ENCODE measurements at regions not wholly inside any gene's neighbourhood (a gene's known extent, or its start where the extent isn't known, plus 50 kb on each side); places are given as distances from the start of the nearest gene placed in this dataset.

DNA sequence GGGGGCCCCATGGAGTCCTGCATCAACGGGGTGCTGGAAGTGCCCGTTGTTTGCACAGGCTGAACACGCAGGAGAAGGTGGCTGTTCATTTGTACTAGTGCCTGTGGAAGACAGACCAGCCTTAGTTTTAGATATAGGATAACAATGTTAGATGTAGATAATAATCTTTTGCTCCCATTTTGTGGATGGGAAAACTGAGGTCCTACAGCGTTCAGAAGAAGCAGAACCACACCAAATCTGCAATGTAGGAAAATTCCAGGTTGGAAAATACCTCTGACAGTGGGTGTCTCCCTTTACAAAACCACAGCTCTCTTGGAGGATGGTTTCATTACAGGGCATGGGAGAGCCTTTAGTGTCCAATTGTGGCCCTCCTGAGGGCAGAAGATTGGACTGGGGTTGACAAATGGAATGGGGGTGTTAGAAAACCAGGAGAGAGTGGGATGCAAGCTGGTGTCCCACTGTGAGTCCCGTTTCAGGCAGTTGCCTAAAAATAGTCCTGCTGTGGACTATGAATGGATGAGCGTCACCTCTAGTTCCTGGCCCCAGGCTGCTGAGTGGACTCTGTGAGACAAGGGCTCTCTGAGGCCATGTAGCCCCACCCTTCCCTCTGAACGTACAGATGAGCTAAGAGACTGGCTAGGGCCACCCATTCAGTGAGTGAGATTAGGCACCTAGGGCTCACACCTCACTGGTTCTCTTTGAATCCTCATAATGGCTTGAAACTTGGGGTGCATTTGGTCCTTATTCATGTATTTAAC lies 508.8 kb downstream of the MN1 start:
- DNase-seq (ENCODE audit: low spot score) = no peak

- DNase-seq (ENCODE audit: low spot score) = no peak
Measured at GRCh38 chr22:27293721-27294445, 507.7 kb downstream of the MN1 start.

DNA sequence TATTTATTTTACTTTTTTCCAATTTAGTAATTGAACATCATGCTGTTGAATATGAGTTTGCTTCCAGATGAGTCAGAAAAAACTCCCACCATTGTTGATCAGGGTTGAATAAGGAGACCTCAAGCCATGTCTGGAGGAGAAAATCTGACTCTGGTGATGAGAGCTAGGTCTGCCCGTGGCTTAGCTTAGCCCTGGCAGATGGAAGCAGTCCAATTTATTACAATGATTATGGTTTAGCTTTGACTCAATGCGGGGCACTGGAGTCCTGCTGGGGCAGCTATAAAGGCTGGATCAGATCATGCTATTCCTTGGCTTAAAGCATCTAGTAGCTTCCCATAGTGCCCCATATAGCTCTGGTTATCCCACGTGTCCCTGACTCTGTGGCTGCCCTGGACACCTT lies 506.5 kb downstream of the MN1 start:
- DNase-seq (ENCODE audit: low spot score) = no peak

GRCh38 chr22:27295605-27296004 lies 506.0 kb downstream of the MN1 start:
- DNase-seq (ENCODE audit: low spot score) = no peak

DNA sequence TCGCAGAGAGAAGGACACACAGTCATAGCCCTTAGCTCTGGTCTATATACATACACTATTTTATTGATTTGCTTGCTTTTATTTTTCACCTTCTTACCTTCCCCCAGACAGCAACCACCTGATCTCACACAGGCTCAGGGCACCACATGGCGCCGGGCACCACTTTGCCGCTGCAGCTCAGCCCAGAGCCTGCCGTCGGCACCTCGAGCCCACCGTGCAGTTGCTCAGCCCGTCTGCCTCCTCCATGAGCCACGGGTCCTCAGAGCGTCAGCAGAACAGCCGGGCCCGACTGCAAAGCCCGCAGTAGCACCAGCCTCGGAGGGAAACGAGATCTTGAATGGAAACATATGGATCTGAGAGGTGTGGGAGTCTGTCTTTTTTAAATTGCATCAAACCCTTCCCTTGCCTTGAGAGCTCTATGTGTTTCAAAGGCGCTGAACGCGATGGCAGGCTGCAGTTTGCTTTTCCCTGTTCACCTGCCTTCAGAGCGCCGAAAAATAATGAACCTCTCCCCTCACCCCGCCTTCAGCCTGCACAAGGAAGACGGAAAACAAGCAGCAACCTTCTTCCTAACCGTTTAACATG lies 505.4 kb downstream of the MN1 start:
- no peak for DNase-seq (ENCODE audit: low spot score)

DNA sequence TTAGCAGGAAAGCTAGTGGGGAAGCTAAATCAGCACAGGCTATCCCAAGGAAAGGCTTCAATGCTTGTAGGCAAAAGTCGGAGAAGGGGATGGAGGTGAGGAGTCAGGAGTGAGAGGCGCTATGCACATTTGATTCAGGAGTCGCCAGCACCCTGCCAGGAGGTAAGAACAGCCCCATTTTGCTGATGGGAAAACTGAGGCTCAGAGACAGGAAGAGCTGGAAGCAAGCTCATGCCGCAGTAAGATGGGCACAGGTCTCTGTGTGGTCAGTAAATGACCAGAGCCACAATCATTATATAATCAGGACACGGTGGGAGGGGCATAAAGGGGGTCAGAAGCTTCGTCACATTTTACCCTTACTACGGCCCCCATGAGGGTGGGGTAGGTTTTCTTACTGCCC lies 504.4 kb downstream of the MN1 start:
- no peak for DNase-seq (ENCODE audit: low spot score)

- DNase-seq (ENCODE audit: low spot score) = no peak
Measured at GRCh38 chr22:27298332-27298731, 503.2 kb downstream of the MN1 start.

GRCh38 chr22:27298742-27299141 lies 502.8 kb downstream of the MN1 start:
- DNase-seq (ENCODE audit: low spot score) = no peak

DNA sequence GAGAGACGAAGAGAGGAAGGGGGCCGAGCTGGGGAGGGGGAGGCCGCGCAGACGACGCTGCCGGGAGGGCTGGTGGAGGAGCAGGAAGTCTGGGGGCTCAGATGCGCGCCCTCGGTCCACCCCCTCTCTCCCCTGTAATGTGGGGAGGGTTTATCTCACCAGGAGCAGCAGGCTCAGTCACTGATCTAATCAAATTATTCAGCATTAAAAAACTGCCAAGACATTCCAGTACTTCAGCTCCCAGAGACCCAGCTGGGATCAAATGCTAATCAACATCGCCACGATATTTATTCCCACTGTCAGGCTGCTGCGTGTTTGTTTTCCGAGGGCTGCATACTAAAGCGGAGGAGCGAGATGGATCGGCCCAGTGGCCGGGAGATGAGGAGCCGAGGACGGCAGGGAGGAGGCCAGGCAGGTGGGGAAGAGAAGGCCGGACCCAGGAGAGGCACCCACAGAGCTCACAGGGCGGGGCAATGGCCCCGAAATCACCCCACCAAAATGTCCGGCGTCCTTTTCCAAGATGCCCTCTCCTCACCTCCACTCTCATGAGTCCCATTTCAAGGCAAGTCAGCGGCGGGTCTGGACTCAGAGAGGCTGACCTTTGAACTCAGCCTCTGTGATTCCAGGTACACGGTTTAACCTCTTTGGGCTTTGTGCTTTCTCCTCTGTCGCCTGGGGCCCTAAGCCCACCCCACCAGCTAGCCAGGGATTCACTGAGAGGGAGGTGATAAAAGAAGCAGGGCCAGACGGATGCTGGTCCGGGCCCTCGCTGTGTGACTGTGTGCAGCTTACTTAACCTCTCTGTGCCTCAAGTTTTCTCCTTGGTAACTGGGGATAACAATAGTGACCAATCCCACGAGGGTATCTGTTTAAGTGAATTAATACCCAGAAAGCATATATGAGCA lies 502.1 kb downstream of the MN1 start:
- peak; percentile 36 for DNase-seq (ENCODE audit: low spot score)

DNA sequence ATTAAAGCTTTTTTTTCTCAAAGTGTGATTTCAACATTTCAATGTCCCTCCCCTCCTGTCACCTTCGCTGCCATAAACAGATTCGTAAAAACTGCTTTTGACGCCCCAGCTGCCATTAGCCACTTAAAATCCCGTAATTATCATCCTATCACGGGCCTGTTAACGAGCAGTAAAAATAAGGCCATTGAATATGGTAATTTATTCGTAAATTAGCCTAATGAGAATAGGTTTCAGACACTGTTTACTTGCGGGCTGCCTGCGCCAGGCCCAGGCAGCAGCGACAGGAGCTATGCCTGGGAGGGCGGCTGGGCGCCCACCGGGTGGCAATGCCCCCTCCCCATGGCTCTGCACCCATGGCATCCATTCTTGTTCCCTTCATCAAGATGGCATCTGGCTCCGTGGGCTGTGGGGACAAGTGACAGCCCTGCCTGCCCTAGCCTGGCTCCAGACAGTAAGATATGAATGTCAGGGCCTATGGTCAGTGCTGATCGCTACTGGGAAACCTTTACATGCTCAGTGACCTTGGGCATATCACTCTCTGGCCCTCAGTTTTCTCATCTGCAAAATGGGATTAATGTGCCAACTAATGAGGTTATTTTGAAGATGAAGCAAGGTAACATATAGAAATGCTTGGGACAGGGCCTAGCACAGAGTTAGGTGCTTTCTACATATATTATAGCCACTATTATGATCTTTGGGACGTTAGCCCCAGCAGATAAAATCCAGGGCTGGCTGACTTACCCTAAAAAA lies 500.8 kb downstream of the MN1 start:
- no peak for DNase-seq (ENCODE audit: low spot score)

GRCh38 chr22:27302501-27302900 lies 499.1 kb downstream of the MN1 start:
- DNase-seq (ENCODE audit: low spot score) = no peak

DNA sequence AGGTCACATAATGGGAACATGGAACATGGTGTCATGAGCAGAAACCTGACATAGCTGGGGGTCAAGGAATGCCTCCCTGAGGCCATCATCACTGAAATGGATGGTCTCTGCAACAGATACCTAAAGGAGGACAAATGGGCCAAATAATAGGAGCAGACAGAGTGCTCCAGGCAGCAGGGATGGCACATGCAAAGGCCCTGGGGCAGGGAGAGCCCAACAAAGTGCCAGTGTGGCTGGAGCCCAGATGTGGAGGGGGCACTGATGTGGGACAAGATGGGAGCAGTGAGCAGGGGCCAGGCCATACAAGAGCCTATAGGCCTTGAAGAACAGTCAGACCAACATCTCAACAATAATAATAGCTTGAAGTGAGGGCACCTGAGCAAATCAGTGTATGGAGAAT lies 497.8 kb downstream of the MN1 start:
- no peak for DNase-seq (ENCODE audit: low spot score)

GRCh38 chr22:27306771-27307170 lies 494.8 kb downstream of the MN1 start:
- DNase-seq (ENCODE audit: low spot score) = no peak

DNA sequence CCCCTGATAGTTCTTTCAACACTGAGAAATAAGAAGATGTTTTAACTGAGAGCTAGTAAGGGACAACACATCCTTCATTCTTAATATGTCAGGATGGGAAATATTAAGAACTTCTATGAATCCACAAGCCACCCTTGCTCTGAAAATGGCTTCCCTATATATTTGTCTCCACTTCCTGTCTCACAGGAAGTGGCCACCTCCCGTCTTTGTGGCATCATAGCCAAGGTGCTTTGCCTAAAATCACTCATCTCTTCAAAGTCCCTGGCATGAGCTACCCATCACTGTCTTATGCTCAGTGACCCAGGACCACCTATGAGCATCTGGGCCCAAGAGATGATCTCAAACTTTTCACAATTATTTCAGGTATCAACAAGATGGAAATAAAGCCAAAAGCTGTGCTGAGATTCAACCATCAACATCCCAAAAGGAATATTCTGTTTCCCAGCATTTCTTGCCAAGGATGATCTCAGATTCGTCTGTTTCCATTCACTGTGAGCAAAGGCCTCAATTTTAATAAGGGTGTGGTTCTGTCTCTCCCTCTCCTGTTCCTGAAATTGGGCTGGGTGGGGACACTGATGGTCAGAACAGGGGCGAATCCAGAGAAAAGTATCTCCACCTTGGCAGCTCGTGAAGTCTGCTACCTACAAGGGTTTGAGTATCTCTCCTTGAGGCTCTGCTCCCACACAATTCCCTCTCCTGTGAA lies 493.9 kb downstream of the MN1 start:
- no peak for DNase-seq (ENCODE audit: low spot score)

DNA sequence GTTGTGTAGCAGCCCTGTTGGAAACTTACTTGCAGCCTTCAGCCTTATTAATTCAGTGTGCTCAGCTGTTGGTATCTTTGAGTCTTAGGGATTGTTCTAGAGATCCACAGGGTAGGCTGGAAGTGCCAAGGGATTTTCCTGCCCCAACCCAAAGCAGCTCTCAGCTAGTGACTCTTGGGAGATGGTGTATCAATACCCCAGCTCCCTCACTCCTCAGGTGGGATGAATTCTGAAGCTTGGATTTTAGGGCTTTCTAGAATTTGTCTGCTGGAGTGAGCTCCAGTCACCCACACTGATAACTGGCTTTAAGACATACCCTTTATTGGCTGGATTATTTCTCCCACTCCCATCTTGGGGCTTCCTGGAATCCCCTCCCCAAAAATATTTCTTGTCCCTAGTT lies 493.0 kb downstream of the MN1 start:
- DNase-seq (ENCODE audit: low spot score) = no peak

DNA sequence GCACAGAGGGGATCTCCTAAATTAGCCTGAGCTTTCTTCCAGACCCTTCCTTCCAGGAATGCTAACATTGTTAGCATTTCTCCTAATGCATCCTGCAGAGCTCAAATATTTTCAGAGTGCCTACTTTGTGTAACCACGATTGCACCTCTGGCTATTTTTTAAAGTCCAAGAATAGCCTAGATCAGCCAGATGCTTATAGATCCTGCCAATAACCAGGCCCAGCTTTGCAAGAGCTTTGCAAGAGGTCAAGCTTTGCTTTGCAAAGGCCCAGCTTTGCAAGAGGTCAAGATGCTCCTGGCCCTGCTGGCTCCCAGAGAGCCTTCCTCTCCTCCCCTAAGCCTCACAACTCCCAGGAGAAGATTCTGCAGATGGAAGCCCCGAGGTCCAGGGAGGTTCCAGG lies 491.9 kb downstream of the MN1 start:
- DNase-seq (ENCODE audit: low spot score) = no peak

DNA sequence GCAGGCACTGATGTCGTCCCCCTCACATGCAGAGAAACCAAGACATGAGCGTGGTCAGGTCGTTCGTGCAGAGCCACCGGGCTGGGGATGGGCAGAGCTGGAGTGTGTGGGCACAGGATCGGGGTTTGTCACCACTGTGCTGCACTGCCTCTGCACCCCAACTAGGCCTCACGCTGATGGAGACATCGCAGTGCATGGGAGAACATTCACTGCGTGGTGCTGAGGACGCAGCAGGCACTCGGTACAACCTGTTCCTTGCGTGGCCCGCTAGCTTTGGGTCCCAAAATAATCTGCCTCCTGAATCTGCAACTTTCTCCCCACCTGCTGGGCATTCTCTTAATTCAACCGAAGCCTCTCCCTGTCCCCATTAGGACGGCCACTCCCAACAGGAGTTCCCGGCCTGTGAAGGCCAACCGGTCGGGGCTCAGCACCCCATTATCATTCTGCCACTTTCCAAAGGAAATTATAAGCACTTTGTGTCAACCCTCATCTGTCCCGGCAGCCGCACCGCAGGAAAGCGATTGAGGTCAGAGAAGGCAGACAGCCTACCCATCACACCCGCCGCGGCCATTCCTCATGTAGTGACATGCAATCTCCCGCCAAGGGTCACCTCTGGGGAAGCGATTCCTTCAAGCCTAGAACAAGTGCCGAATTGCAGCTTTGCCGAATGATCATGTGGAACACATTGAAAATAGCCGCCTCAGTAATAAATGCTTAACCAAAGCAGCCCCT lies 490.4 kb downstream of the MN1 start:
- no peak for DNase-seq (ENCODE audit: low spot score)

DNA sequence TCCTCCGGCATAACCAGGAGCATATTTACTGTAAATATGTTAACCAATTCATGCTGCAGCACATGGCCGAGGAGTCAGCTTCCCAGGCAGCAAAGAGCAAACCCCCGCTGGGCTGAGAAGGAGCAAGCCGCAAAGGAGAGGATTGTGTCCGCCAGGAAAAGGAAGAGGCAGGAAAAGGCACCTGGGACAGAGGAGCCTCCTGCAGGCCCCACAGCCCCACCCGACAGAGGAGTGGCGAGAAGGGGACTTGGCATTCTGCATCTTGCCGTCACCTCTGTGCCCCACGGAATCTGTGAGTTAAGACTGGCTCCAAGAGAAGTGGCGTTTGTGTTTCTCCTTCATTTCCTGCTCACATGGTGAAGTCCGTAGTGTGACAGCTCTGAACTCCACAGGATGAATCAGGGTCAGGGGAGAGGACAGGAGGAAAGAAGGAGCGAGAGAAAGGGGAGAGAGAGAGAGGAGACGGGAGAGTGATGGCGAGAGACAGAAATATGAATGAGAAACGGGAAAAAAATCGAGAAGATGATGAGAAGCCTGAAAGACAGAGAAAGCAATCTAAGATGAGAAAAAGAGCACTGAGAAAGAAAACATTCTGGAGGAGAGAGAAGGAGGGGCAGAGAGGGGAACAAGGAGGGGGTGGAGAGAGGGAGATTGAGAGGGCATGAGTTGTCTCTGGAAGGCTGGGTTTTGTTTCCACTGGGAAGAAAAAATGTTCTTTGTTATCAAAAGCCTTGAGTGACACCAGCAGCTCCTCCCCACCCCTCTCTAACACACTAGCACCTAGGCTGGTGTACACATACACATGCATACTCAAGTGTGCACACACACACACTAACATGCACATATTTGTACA lies 489.6 kb downstream of the MN1 start:
- DNase-seq (ENCODE audit: low spot score) = peak; percentile 58

- DNase-seq (ENCODE audit: low spot score) = no peak
Measured at GRCh38 chr22:27312565-27312964, 489.0 kb downstream of the MN1 start.

All from hepatic stellate cell (primary cell).